CD4-positive, CD25-positive, alpha-beta regulatory T cell (primary cell): ENCODE measurements at regions not wholly inside any gene's neighbourhood (a gene's known extent, or its start where the extent isn't known, plus 50 kb on each side); places are given as distances from the start of the nearest gene placed in this dataset.

Experiments
- ATAC-seq, 2 donors: fragments of 150-1000 bp; cut with Tn5 transposase; one replicate each; pipeline ENCODE4 v1.10.0; 2021; ENCODE audit warnings: low read depth in 2 of 2, moderate number of reproducible peaks in 2 of 2, moderate library complexity in 1 of 2
- DNase-seq, 3 donors: peaks; one replicate each; pipeline versions ENCODE4 v3.0.0 to v3.0.0-alpha.2; 2012 to 2022; ENCODE audit warnings: mixed read lengths in 1 of 3
- H3K27ac ChIP-seq: one replicate; pipeline ENCODE4 v1.7.0; 2013; ENCODE audit warnings: mild to moderate bottlenecking, low read length; ENCODE audit not compliant: insufficient read depth, poor library complexity, severe bottlenecking
- H3K27me3 ChIP-seq: one replicate; pipeline ENCODE4 v1.7.0; 2013; ENCODE audit warnings: low read length; ENCODE audit not compliant: control insufficient read depth, insufficient read depth
- H3K36me3 ChIP-seq: one replicate; pipeline ENCODE4 v1.7.0; 2013; ENCODE audit warnings: mild to moderate bottlenecking, low read length, moderate library complexity; ENCODE audit not compliant: control insufficient read depth, insufficient read depth
- H3K4me1 ChIP-seq: 2 replicates; pipeline ENCODE4 v1.7.0; 2013; ENCODE audit warnings: mild to moderate bottlenecking, low read length; ENCODE audit not compliant: insufficient read depth, control insufficient read depth, poor library complexity, severe bottlenecking
- H3K4me3 ChIP-seq: one replicate; pipeline ENCODE4 v1.7.0; 2013; ENCODE audit warnings: low read depth, mild to moderate bottlenecking, low read length, moderate library complexity
- H3K9me3 ChIP-seq, 2 experiments: 1 replicate in 1 of 2; 2 replicates in 1 of 2; pipeline ENCODE4 v1.7.0; 2013; ENCODE audit warnings: low read length in 2 of 2, mild to moderate bottlenecking in 1 of 2, moderate library complexity in 1 of 2; ENCODE audit not compliant: control insufficient read depth in 2 of 2
- H3K27ac Mint-ChIP-seq, 3 donors: one replicate each; pipeline ENCODE4 v1.8.0; 2020 to 2022; ENCODE audit warnings: mild to moderate bottlenecking in 3 of 3, mixed read lengths in 3 of 3, moderate library complexity in 2 of 3
- H3K27me3 Mint-ChIP-seq: one replicate; pipeline ENCODE4 v1.8.0; 2022; ENCODE audit warnings: mild to moderate bottlenecking, mixed read lengths
- H3K36me3 Mint-ChIP-seq: one replicate; pipeline ENCODE4 v1.8.0; 2020; ENCODE audit warnings: mixed read lengths
- H3K4me1 Mint-ChIP-seq, 4 donors: one replicate each; pipeline ENCODE4 v1.8.0; 2020 to 2022; ENCODE audit warnings: mixed read lengths in 4 of 4, mild to moderate bottlenecking in 1 of 4
- H3K4me3 Mint-ChIP-seq, 4 donors: one replicate each; pipeline ENCODE4 v1.8.0; 2020 to 2022; ENCODE audit warnings: mild to moderate bottlenecking in 4 of 4, mixed read lengths in 4 of 4, moderate library complexity in 3 of 4
- H3K9me3 Mint-ChIP-seq, 7 donors: one replicate each; pipeline ENCODE4 v1.8.0; 2020 to 2022; ENCODE audit warnings: mixed read lengths in 7 of 7, mild to moderate bottlenecking in 3 of 7, moderate library complexity in 2 of 7

DNA sequence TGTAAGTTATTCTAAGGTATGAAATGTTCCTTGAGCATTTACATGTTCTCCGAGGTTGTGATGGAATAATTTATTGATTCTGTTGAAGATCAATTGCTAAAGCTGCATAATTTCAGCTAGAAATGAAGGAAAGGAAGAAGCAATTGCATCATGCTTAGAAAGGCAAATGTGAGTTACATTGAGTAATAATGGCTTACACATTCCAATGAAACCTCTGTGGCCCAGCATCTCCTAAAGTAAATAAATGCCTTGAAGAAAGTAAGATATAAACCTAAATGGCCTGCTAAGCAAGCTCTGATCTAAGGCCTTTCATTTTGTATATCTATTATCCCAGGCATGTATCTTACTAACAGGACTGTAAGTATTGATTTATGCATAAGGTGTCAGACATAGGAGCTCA lies 677.3 kb upstream of the RGMB start:
- Mint-ChIP-seq H3K27ac (no peak overlapping the region), H3K4me3 (no peak overlapping the region)
- H3K27ac ChIP-seq: no peak overlapping the region

DNA sequence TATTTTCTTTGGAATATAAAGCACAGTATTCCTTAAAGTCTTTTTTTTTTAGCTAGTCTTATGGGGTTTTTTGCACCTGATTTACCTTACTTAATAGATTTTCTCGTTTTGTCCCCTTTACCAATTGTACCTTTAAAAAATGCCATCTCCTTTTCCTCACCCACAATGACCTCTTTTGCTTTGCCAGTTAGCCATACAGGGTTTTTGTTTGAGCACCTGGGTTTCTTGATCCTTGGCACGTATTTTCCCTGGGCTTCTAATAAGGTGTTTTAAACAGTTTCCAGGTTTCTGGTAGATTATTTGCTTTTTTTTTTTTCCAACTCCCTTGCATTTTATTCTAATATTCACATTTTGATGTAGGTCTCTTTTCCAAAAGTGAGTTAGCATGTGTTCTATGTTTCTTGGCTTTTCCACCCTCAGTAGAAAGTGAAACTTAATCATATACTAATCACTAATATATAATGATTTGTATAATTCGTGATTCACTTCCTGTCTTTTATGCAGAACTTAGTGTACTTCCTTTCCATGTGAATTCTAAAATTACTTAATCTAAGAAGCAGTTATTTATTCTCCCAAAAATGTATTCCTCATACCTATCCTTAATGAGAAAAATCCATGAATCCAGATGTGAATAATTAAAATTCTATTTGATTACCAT lies 673.9 kb upstream of the RGMB start:
- DNase-seq (no peak), ATAC-seq (no peak)
- Mint-ChIP-seq H3K4me3 (no peak overlapping the region), H3K36me3 (no peaks in the 10 kb centered on the region), H3K4me1 (no peaks in the 10 kb centered on the region), H3K27ac (no peak overlapping the region), H3K9me3 (peaks cover 0 to 5% (median 0%) of the 10 kb centered on the region in 7 donors), H3K27me3 (peaks cover 7% of the 10 kb centered on the region)
- H3K4me3 ChIP-seq: no peak overlapping the region
- no peaks in the 10 kb centered on the region for H3K36me3 ChIP-seq
- no peaks in the 10 kb centered on the region for H3K27me3 ChIP-seq
- no peaks in the 10 kb centered on the region for H3K4me1 ChIP-seq
- H3K9me3 ChIP-seq: no peaks in the 10 kb centered on the region
- no peak overlapping the region for H3K27ac ChIP-seq

More for the DNA sequence above, 677.3 kb upstream of the RGMB start:
- H3K27me3 Mint-ChIP-seq: no peaks in the 10 kb centered on the region
- H3K36me3 ChIP-seq: no peaks in the 10 kb centered on the region
- H3K27me3 ChIP-seq: no peaks in the 10 kb centered on the region
- no peaks in the 10 kb centered on the region for H3K4me1 Mint-ChIP-seq
- DNase-seq (no peak), ATAC-seq (no peak)
- no peak overlapping the region for H3K4me3 ChIP-seq
- H3K36me3 Mint-ChIP-seq: no peaks in the 10 kb centered on the region
- peaks cover 0 to 7% (median 0%) of the 10 kb centered on the region in 7 donors for H3K9me3 Mint-ChIP-seq
- no peaks in the 10 kb centered on the region for H3K4me1 ChIP-seq
- H3K9me3 ChIP-seq: no peaks in the 10 kb centered on the region

DNA sequence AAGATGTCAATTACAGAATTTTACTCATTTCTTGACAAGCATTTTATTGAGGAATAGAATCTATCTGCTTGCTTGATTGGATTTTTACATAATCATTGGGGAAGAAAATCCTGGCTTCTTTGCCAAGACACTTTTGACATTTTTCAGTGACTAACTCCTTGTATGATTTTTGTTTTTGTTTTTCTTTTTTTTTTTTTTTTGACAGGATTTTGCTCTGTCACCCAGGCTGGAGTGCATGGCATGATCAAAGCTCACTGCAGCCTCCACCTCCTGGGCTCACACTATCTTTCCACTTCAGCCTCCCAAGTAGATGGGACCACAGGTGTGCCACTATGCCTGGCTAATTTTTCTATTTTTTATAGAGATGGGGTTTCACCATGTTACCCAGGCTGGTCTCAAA lies 672.3 kb upstream of the RGMB start:
- Histone ChIP-seq H3K9me3 (no peaks in the 10 kb centered on the region), H3K27me3 (no peaks in the 10 kb centered on the region), H3K36me3 (no peaks in the 10 kb centered on the region), H3K4me3 (no peak overlapping the region), H3K27ac (no peak overlapping the region), H3K4me1 (no peaks in the 10 kb centered on the region)
- ATAC-seq (no peak), DNase-seq (no peak)
- Mint-ChIP-seq H3K27me3 (peaks cover 7% of the 10 kb centered on the region), H3K4me3 (no peak overlapping the region), H3K27ac (no peak overlapping the region), H3K4me1 (no peaks in the 10 kb centered on the region), H3K9me3 (peaks cover 0 to 2% (median 0%) of the 10 kb centered on the region in 7 donors), H3K36me3 (no peaks in the 10 kb centered on the region)

DNA sequence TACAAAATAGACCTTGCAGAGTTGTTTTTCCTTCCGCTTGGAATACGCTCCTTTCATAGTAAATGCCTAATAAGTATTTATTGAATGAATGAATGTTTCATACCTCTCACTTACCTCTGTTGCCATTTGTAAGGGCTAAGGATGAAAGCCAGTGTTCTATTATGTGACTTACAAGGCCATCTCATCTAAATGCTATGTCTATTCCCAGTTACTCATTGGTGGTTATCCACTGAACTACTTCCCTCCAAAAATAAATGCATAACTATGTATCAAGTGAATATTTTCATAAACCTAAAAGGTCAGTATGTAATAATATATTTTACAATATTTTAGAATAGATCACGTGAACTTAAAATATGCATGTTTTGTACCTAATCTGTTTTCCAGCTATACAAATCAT lies 670.5 kb upstream of the RGMB start:
- no peaks in the 10 kb centered on the region for H3K4me1 ChIP-seq
- Mint-ChIP-seq H3K4me3 (no peak overlapping the region), H3K36me3 (no peaks in the 10 kb centered on the region), H3K4me1 (no peaks in the 10 kb centered on the region), H3K27ac (no peak overlapping the region), H3K27me3 (peaks cover 7% of the 10 kb centered on the region), H3K9me3 (peaks cover 0 to 2% (median 0%) of the 10 kb centered on the region in 7 donors)
- H3K36me3 ChIP-seq: no peaks in the 10 kb centered on the region
- H3K4me3 ChIP-seq: no peak overlapping the region
- DNase-seq (no peak), ATAC-seq (no peak)
- no peaks in the 10 kb centered on the region for H3K9me3 ChIP-seq
- H3K27me3 ChIP-seq: no peaks in the 10 kb centered on the region
- H3K27ac ChIP-seq: no peak overlapping the region

DNA sequence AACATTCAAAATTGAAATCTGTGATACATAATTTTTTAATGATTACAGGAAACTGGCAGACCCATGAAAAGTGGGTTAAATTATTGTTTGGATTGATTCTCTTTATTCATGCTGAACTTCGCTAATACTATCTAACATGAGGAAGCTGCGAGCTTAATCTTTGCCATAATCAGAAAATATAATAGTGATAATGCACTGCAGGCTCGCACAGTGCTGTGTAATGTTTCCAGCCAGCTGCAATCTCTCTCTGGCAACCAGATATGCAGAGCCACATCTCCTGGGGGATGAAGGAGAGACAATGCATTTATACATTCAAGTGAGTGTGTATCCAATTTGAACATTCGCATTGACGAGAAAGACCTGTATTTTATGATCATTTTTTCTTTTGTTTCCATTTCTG lies 669.7 kb upstream of the RGMB start:
- H3K4me1 ChIP-seq: no peaks in the 10 kb centered on the region
- no peaks in the 10 kb centered on the region for H3K36me3 ChIP-seq
- H3K4me1 Mint-ChIP-seq: no peaks in the 10 kb centered on the region
- ATAC-seq (no peak), DNase-seq (no peak)
- no peak overlapping the region for H3K4me3 Mint-ChIP-seq
- no peak overlapping the region for H3K4me3 ChIP-seq
- no peaks in the 10 kb centered on the region for H3K36me3 Mint-ChIP-seq
- H3K27me3 Mint-ChIP-seq: peaks cover 7% of the 10 kb centered on the region
- no peak overlapping the region for H3K27ac Mint-ChIP-seq
- H3K9me3 Mint-ChIP-seq: peaks cover 0 to 2% (median 0%) of the 10 kb centered on the region in 7 donors
- H3K9me3 ChIP-seq: no peaks in the 10 kb centered on the region
- H3K27ac ChIP-seq: no peak overlapping the region
- no peaks in the 10 kb centered on the region for H3K27me3 ChIP-seq

GRCh38 chr5:98104454-98105188 lies 668.8 kb upstream of the RGMB start:
- no peaks in the 10 kb centered on the region for H3K36me3 Mint-ChIP-seq
- H3K27ac ChIP-seq: no peak overlapping the region
- H3K9me3 Mint-ChIP-seq: peaks cover 0 to 2% (median 0%) of the 10 kb centered on the region in 7 donors
- peaks cover 7% of the 10 kb centered on the region for H3K27me3 Mint-ChIP-seq
- H3K27ac Mint-ChIP-seq: no peak overlapping the region
- no peak overlapping the region for H3K4me3 ChIP-seq
- H3K27me3 ChIP-seq: no peaks in the 10 kb centered on the region
- DNase-seq (no peak), ATAC-seq (no peak)
- no peaks in the 10 kb centered on the region for H3K4me1 ChIP-seq
- no peaks in the 10 kb centered on the region for H3K4me1 Mint-ChIP-seq
- H3K4me3 Mint-ChIP-seq: no peak overlapping the region
- no peaks in the 10 kb centered on the region for H3K9me3 ChIP-seq
- no peaks in the 10 kb centered on the region for H3K36me3 ChIP-seq

- no peak for DNase-seq
Measured at GRCh38 chr5:98105681-98106080, 667.8 kb upstream of the RGMB start.

More at GRCh38 chr5:98105681-98106080, 667.8 kb upstream of the RGMB start:
- no peaks in the 10 kb centered on the region for H3K4me1 ChIP-seq
- Mint-ChIP-seq H3K27ac (no peak overlapping the region), H3K4me3 (no peak overlapping the region), H3K9me3 (peaks cover 0 to 2% (median 0%) of the 10 kb centered on the region in 7 donors), H3K4me1 (no peaks in the 10 kb centered on the region), H3K36me3 (no peaks in the 10 kb centered on the region), H3K27me3 (peaks cover 7% of the 10 kb centered on the region)
- ATAC-seq: no peak
- H3K27ac ChIP-seq: no peak overlapping the region
- H3K27me3 ChIP-seq: no peaks in the 10 kb centered on the region
- no peaks in the 10 kb centered on the region for H3K9me3 ChIP-seq
- H3K36me3 ChIP-seq: no peaks in the 10 kb centered on the region
- H3K4me3 ChIP-seq: no peak overlapping the region
